Keratinocyte (primary cell): ENCODE measurements at regions not wholly inside any gene's neighbourhood (a gene's known extent, or its start where the extent isn't known, plus 50 kb on each side); places are given as distances from the start of the nearest gene placed in this dataset.
A peak's percentile ranks its signal among the peaks of the same experiment; 100 is the strongest.

ENCODE experiments used
- DNase-seq: peaks from one replicate; pipeline ENCODE4 v3.0.0-alpha.2; 2011; ENCODE audit warnings: low read depth, missing footprints, low spot score
- FAIRE-seq: peaks from 2 replicates; lab custom pipeline; 2011; peaks lifted over from hg19 to GRCh38; lab: Jason Lieb, UNC
- H2AFZ ChIP-seq: 2 replicates; pipeline ENCODE4 v1.6.0; 2012; ENCODE audit warnings: low read length, control low read depth, inconsistent platforms; ENCODE audit not compliant: control insufficient read depth
- H3K27ac ChIP-seq: 2 replicates; pipeline ENCODE4 v1.5.1; 2011; ENCODE audit warnings: low read length; ENCODE audit not compliant: control insufficient read depth, insufficient read depth
- H3K27me3 ChIP-seq: 3 replicates; pipeline ENCODE4 v1.6.0; 2011; ENCODE audit warnings: low read length; ENCODE audit not compliant: control insufficient read depth, insufficient read depth; ENCODE audit errors: extremely low read depth
- H3K36me3 ChIP-seq, 2 experiments: 2 replicates in 1 of 2; 3 replicates in 1 of 2; pipeline ENCODE4 v1.5.1; 2011; ENCODE audit warnings: low read length in 2 of 2, mild to moderate bottlenecking in 1 of 2; ENCODE audit not compliant: control insufficient read depth in 2 of 2, insufficient read depth in 2 of 2; ENCODE audit errors: extremely low read depth in 1 of 2
- H3K4me1 ChIP-seq: 3 replicates; pipeline ENCODE4 v1.5.1; 2011; ENCODE audit warnings: low read length; ENCODE audit not compliant: control insufficient read depth, insufficient read depth; ENCODE audit errors: extremely low read depth
- H3K4me2 ChIP-seq: 3 replicates; pipeline ENCODE4 v1.6.0; 2011; ENCODE audit warnings: low read depth, low read length; ENCODE audit not compliant: control insufficient read depth, insufficient read depth; ENCODE audit errors: extremely low read depth
- H3K4me3 ChIP-seq, 3 experiments: fragments of 200-600 bp in 1 of 3; sonication (generic) in 1 of 3; 2 replicates in 2 of 3; 3 replicates in 1 of 3; pipeline ENCODE4 v1.5.1; 2011 to 2016; ENCODE audit warnings: low read length in 3 of 3, mild to moderate bottlenecking in 3 of 3, control low read depth in 2 of 3, inconsistent platforms in 1 of 3, low read depth in 1 of 3, mixed read lengths in 1 of 3, mixed run types in 1 of 3, moderate library complexity in 1 of 3; ENCODE audit not compliant: control insufficient read depth in 2 of 3, insufficient read depth in 2 of 3; ENCODE audit errors: extremely low read depth in 1 of 3
- H3K79me2 ChIP-seq: 2 replicates; pipeline ENCODE4 v1.6.0; 2012; ENCODE audit warnings: low read length; ENCODE audit not compliant: control insufficient read depth, insufficient read depth
- H3K9ac ChIP-seq: 3 replicates; pipeline ENCODE4 v1.6.0; 2011; ENCODE audit warnings: low read length; ENCODE audit not compliant: control insufficient read depth, insufficient read depth; ENCODE audit errors: extremely low read depth
- H3K9me1 ChIP-seq: 3 replicates; pipeline ENCODE4 v1.6.0; 2011; ENCODE audit warnings: low read length; ENCODE audit not compliant: control insufficient read depth, insufficient read depth; ENCODE audit errors: extremely low read depth
- H3K9me3 ChIP-seq: 2 replicates; pipeline ENCODE4 v1.5.1; 2012; ENCODE audit warnings: low read depth, low read length; ENCODE audit not compliant: control insufficient read depth
- H4K20me1 ChIP-seq: 3 replicates; pipeline ENCODE4 v1.6.0; 2011; ENCODE audit warnings: low read length; ENCODE audit not compliant: control insufficient read depth, insufficient read depth; ENCODE audit errors: extremely low read depth
- CTCF ChIP-seq, 3 experiments: IDR thresholded peaks in 1 of 3; conservative IDR thresholded peaks in 1 of 3; optimal IDR thresholded peaks in 1 of 3; 2 replicates in 2 of 3; 3 replicates in 1 of 3; pipeline versions ENCODE3 to v1.5.1; 2011; ENCODE audit warnings: low read length in 3 of 3, mild to moderate bottlenecking in 3 of 3, moderate library complexity in 2 of 3, control low read depth in 1 of 3, inconsistent platforms in 1 of 3; ENCODE audit not compliant: insufficient read depth in 2 of 3; ENCODE audit errors: extremely low read depth in 1 of 3
- EZH2 ChIP-seq: IDR thresholded peaks from one replicate; pipeline ENCODE4 v1.6.1; 2012; ENCODE audit warnings: inconsistent platforms, mild to moderate bottlenecking, low read length, moderate library complexity
- dilution Hi-C: fragments of 300-500 bp; cut with MboI; formaldehyde crosslinking; loops from one replicate; pipeline ENCODE4 v1.7.0; 2020; ENCODE audit warnings: low sequenced_read_pairs; ENCODE audit not compliant: extremely low pct_ligation_motif_present

GRCh38 chr5:149439899-149440542 lies 60.9 kb upstream of the IL17B start:
- Histone ChIP-seq H3K9me1 (no peaks in the 10 kb centered on the region), H3K27ac (peak overlapping the region; percentile 98), H4K20me1 (no peaks in the 10 kb centered on the region), H3K9ac (peak overlapping the region; percentile 79), H3K4me2 (peak overlapping the region; percentile 73), H3K4me3 (peak overlapping the region in 1 of 3 experiments; percentile 30), H3K4me1 (peaks cover 49% of the 10 kb centered on the region), H3K79me2 (no peaks in the 10 kb centered on the region), H3K9me3 (no peaks in the 10 kb centered on the region), H2AFZ (peak overlapping the region; percentile 71), H3K36me3 (no peaks in the 10 kb centered on the region), H3K27me3 (no peaks in the 10 kb centered on the region)
- peak; percentile 90 for DNase-seq
- TF ChIP-seq EZH2 (no peak), CTCF (optimal IDR thresholded peaks at IDR 0.05 in 1 of 3, IDR thresholded peaks at IDR 0.05 in 1 of 3, conservative IDR thresholded peaks at IDR 0.05 in 1 of 3; ENCODE audit: extremely low read depth in 1 of 3, insufficient read depth in 2 of 3, low read length in 3 of 3) (peak in 2 of 3 experiments; percentile 81 to 91)
- FAIRE-seq = peak; percentile 95
- dilution Hi-C loops = no loop called here

DNA sequence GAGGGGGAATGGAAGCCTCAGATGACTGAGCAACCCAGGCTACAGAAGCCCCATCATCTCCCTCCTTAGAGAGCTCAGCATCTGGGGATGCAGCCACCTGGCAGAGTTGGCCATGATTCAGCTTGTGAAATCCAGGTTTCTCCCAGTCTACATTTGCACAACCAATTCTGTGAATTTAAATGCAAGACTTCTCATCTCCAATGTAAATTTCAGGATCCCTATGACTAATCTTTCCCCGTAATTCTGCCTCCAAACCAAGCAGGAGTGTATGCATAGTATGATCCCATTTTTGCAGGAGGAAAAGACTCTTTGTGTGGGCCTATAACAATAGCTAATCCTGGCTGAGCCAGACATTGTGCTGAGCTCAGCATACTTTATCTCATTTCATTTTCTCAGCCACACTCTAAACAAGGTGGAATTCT lies 59.6 kb upstream of the IL17B start:
- no peak overlapping the region for H2AFZ ChIP-seq
- DNase-seq (no peak), FAIRE-seq (peak; percentile 71)
- no peaks in the 10 kb centered on the region for H3K9me1 ChIP-seq
- no peaks in the 10 kb centered on the region for H3K36me3 ChIP-seq
- H3K4me3 ChIP-seq = no peak overlapping the region
- no peaks in the 10 kb centered on the region for H3K27me3 ChIP-seq
- no peaks in the 10 kb centered on the region for H3K9me3 ChIP-seq
- peaks cover 49% of the 10 kb centered on the region for H3K4me1 ChIP-seq
- no peaks in the 10 kb centered on the region for H4K20me1 ChIP-seq
- no peaks in the 10 kb centered on the region for H3K79me2 ChIP-seq
- TF ChIP-seq EZH2 (no peak), CTCF (optimal IDR thresholded peaks at IDR 0.05 in 1 of 3, IDR thresholded peaks at IDR 0.05 in 1 of 3, conservative IDR thresholded peaks at IDR 0.05 in 1 of 3; ENCODE audit: extremely low read depth in 1 of 3, insufficient read depth in 2 of 3, low read length in 3 of 3) (no peak)
- no peak overlapping the region for H3K4me2 ChIP-seq
- no peak overlapping the region for H3K9ac ChIP-seq
- H3K27ac ChIP-seq = peak overlapping the region; percentile 98
- dilution Hi-C loops = no loop called here
